ENCODE measurements at regions not wholly inside any gene's neighbourhood (a gene's known extent, or its start where the extent isn't known, plus 50 kb on each side); places are given as distances from the start of the nearest gene placed in this dataset.

DNA sequence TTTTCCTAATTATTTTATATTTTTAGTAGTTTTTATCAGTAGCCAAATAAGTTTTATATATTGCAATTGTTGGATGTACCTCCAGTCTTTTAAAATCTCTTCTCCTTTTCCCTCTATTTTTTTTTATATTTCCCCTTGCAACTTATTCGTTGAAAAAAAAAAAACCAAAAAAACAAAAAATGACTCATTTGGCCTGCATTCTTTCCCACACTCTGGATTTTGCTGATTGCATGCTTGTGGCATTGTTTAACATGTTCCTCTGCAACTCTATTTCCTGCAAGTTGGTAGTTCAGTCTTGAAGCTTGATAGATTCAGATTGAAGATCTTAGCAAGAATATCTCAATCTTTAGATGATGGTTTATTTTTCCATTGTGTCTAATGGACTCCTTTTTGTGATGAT, 260.6 kb upstream of the BOD1L1 start:
- TF ChIP-seq, protein P1, sequence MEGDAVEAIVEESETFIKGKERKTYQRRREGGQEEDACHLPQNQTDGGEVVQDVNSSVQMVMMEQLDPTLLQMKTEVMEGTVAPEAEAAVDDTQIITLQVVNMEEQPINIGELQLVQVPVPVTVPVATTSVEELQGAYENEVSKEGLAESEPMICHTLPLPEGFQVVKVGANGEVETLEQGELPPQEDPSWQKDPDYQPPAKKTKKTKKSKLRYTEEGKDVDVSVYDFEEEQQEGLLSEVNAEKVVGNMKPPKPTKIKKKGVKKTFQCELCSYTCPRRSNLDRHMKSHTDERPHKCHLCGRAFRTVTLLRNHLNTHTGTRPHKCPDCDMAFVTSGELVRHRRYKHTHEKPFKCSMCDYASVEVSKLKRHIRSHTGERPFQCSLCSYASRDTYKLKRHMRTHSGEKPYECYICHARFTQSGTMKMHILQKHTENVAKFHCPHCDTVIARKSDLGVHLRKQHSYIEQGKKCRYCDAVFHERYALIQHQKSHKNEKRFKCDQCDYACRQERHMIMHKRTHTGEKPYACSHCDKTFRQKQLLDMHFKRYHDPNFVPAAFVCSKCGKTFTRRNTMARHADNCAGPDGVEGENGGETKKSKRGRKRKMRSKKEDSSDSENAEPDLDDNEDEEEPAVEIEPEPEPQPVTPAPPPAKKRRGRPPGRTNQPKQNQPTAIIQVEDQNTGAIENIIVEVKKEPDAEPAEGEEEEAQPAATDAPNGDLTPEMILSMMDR (IDR thresholded peaks at IDR 0.05; ENCODE audit: low read depth, low read length, missing input control) = no peak
- no peak for TF ChIP-seq RAD21 (IDR thresholded peaks at IDR 0.05)
- no peak for TF ChIP-seq TAF1 (conservative IDR thresholded peaks at IDR 0.05)
- TF ChIP-seq JUND (IDR thresholded peaks at IDR 0.05) = no peak
- TF ChIP-seq, protein P2, sequence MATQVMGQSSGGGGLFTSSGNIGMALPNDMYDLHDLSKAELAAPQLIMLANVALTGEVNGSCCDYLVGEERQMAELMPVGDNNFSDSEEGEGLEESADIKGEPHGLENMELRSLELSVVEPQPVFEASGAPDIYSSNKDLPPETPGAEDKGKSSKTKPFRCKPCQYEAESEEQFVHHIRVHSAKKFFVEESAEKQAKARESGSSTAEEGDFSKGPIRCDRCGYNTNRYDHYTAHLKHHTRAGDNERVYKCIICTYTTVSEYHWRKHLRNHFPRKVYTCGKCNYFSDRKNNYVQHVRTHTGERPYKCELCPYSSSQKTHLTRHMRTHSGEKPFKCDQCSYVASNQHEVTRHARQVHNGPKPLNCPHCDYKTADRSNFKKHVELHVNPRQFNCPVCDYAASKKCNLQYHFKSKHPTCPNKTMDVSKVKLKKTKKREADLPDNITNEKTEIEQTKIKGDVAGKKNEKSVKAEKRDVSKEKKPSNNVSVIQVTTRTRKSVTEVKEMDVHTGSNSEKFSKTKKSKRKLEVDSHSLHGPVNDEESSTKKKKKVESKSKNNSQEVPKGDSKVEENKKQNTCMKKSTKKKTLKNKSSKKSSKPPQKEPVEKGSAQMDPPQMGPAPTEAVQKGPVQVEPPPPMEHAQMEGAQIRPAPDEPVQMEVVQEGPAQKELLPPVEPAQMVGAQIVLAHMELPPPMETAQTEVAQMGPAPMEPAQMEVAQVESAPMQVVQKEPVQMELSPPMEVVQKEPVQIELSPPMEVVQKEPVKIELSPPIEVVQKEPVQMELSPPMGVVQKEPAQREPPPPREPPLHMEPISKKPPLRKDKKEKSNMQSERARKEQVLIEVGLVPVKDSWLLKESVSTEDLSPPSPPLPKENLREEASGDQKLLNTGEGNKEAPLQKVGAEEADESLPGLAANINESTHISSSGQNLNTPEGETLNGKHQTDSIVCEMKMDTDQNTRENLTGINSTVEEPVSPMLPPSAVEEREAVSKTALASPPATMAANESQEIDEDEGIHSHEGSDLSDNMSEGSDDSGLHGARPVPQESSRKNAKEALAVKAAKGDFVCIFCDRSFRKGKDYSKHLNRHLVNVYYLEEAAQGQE (IDR thresholded peaks at IDR 0.05) = no peak
- no peak for TF ChIP-seq HNF4A (conservative IDR thresholded peaks at IDR 0.05)
- no peak for TF ChIP-seq FOXA2 (IDR thresholded peaks at IDR 0.05)
- TF ChIP-seq YY1 (IDR thresholded peaks at IDR 0.05) = no peak
- no peak for TF ChIP-seq EGR1 (IDR thresholded peaks at IDR 0.05; ENCODE audit: low read depth in 2 of 2)

Measured in liver (tissue), 3 donors.